Loucy (cell line): ENCODE measurements at regions not wholly inside any gene's neighbourhood (a gene's known extent, or its start where the extent isn't known, plus 50 kb on each side); places are given as distances from the start of the nearest gene placed in this dataset.

Experiments used
- CTCF ChIP-seq: fragments of 200-600 bp; sonication (generic); conservative IDR thresholded peaks from 2 replicates; pipeline ENCODE4 v1.5.1; 2014; ENCODE audit warnings: mild to moderate bottlenecking, antibody characterized with exemption, low read length
- EZH2phosphoT487 ChIP-seq: fragments of 200-600 bp; IDR thresholded peaks from 2 replicates; pipeline ENCODE4 v1.6.1; 2018; ENCODE audit warnings: antibody characterized with exemption, mild to moderate bottlenecking, moderate library complexity, borderline replicate concordance

DNA sequence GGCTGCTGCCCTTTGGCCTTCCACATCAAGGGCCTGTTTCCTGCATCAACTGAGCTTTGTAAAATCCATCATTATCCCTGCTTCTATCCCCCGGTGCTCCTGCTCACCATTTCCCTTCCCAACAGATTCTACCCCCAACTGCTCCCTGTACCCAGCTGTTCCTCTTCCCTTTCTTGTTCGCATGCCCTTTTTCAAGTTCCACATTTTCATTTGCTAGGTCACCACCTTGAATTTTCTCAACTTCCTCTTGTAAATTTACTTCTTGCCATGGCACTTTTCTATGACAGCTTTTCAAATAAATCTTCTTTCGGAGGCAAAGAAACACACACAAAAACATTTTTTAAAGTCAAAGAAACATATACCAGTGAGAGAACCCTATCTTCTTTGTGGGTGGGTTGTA is 330.5 kb upstream of the ADGRL2 start:
- no peak for TF ChIP-seq CTCF
- no peak for TF ChIP-seq EZH2phosphoT487
